ENCODE measurements at regions not wholly inside any gene's neighbourhood (a gene's known extent, or its start where the extent isn't known, plus 50 kb on each side); places are given as distances from the start of the nearest gene placed in this dataset.

DNA sequence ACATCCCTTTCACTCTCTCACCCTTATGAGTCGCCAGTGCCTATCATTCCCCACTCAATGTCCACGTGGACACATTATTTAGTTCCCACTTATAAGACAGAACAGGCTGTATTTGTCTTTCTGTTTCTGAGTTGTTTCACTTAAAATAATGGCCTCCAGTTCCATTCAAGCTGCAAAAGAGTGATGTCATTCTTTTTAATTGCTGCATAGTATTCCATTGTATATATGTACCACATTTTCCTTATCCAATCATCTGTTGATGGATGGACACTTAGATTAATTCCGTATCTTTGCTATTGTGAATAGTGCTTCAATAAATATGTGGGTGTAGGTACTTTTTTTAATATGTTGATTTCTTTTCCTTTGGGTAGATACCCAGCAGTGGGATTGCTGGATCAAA lies 79.1 kb downstream of the ZNF365 start:
- DNase-seq (ENCODE audit: low spot score) = no peak

DNA sequence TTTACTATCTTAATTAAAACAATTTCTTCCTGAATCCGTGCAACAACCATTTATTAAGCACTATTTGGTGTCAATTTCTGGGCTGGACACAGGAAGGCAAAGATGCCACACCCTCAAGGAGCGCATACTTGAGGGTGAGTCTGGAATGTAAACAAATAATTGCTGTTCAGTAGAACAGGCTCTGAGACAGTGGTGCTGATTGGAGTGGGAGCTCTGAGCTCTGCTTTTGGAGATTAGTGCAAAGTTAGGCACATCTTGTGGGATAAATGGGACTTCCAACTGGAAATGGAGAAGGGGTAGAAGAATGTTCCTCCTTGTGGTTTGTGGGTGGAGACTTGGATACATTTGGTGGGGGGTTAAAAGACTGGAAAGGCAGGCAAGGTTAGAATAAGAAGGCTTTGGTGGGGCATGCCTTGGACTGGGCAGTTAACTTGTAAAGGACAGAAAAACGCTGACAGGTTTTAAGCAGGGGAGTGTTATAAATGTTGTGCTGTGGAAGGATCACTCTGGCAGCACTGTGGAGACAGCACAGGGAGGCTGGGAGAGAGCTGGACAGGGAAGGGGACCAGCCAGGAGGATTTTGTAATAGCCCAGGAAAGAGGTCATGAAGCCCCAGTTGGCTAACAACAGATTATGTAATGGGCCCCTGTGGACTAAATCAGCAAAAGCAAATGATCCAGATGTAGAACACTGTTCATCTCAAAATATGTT lies 80.7 kb downstream of the ZNF365 start:
- DNase-seq (ENCODE audit: low spot score) = peak; percentile 20

DNA sequence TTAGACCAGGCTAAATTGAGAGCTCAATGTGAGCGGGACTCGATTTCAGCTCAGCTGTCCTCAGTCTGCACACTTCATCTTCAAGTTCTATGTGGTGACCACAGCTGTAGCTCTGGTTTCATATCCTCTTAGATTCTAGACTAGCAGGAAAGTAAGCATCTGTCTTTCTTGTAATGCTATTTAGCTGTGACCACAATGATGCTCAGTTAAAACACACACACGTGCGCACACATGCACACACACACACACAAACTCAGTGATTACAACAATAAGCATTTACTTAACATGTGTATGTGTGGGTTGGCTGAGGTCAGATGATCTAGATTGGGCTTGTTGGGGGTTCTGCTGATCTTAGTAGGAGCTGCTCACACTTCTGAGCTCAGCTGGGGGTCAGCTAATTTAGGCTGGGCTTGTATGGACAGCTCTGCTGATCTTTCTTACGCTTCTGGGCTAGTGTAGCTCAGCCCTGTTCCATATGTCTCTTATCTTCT lies 82.5 kb downstream of the ZNF365 start:
- no peak for DNase-seq (ENCODE audit: low spot score)

DNA sequence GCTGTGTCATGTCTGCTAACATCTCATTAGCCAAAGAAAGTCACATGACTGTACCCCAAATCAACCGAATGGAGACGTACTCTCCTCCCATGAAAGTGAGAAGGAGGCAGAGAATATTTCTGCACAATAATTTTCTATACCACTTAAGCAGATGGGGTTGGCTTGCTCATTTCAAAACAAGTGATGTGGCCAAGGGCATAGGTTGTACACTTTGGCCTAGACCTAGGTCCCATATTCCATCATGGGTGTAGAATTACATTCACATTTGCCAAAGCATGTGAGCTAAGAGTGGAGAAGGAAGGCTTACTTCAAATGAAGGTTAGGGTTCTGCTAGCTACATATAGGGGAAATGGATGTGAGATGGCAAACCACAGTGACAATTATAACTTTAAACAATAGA lies 83.0 kb downstream of the ZNF365 start:
- no peak for DNase-seq (ENCODE audit: low spot score)

GRCh38 chr10:62457598-62457997 lies 83.4 kb downstream of the ZNF365 start:
- DNase-seq (ENCODE audit: low spot score) = no peak

DNA sequence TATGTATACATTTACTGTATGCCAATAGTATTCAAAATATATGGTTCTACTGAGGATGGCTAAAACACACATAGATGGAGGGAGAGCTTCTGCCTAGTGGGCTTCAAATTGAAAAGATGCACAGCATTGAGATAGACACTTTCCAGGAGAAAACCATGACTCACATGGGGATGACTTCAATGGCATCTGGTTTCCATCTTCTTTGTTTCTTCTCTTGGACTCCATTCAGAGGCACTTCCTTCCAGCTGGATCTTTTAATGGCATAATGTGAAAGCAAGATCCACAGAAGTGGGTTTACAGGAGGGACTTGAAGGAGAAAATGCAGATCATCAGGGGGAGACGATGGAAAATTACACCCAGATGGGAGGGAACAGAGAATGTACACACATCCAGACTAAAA lies 84.9 kb downstream of the ZNF365 start:
- DNase-seq (ENCODE audit: low spot score) = no peak

DNA sequence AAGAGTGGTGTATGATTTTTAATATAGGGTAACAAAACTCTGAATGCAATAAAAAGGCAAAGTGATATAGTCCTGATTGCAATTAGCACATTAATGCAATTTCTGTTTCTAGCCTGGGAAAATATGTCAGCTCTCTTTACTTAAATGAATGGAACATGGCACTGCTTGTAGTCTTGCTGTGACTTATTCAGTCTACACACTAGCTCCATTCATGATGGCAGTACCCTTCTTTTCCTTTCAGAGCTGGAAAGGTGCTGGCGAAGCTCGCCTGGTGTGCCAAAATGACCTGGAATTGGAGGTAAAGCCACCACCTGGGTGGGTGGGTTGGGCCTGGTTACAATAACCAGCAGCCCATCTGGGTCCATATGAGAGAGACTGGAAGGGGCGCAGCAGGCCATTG lies 85.3 kb downstream of the ZNF365 start:
- no peak for DNase-seq (ENCODE audit: low spot score)

GRCh38 chr10:62460393-62460792 lies 86.2 kb downstream of the ZNF365 start:
- no peak for DNase-seq (ENCODE audit: low spot score)

GRCh38 chr10:62461120-62461519 lies 87.0 kb downstream of the ZNF365 start:
- DNase-seq (ENCODE audit: low spot score) = no peak

DNA sequence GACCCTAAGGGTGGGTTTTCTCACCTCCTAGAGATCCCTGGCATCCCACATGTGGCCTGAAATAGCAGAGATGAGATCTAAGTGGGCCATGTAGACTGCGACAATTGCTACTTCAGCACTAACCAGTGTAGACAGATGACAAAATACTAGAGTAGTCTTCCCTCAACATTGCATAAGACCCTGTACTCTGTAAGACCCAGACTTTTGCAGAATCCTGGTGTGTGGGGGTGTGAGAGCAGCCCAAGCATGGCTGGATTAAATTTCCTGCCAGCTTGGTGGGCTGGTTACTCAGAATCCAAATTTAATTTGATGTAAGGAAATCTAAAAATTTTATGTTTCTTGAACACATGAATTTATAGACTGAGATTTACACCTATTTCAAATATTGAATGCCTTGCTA lies 88.3 kb downstream of the ZNF365 start:
- DNase-seq (ENCODE audit: low spot score) = no peak

- no peak for DNase-seq (ENCODE audit: low spot score)
Measured at GRCh38 chr10:62463364-62463763, 89.2 kb downstream of the ZNF365 start.

DNA sequence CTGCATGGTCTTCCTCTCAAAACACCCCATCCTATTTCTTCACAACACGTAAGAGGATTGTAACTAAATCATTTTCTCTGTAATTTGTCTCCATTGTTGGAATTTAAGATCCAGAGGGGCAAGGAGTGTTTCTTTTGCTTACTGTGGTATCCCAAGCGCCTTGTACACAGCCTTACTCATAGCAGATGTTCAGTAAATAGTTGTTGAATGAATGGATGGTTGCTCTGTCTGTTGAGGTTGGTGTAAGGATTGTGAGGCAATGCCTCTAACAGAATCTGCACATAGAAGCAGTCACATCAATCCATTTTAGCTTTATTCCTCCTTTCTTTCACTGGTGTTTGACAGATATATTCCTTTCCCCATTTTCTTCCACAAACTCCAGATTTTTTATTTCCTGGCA lies 90.1 kb downstream of the ZNF365 start:
- no peak for DNase-seq (ENCODE audit: low spot score)

DNA sequence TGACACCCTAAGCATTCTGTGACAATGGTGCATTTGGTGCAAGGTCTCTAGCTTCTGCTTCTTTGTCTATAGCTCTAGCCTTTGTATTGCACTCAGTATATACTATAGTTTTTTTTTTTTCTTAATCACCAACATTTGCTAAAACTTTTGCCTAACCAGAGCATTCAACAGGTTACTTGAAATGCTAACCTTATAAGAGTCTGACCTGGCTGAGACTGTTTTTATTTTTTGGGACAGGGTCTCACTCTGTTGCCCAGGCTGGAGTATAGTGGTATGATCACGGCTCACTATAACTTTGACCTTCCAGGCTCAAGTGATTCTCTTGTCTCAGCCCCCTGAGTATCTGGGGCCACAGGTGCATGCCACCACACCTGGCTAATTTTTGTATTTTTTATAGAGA lies 92.4 kb downstream of the ZNF365 start:
- DNase-seq (ENCODE audit: low spot score) = no peak

- no peak for DNase-seq (ENCODE audit: low spot score)
Measured at GRCh38 chr10:62467527-62467926, 93.4 kb downstream of the ZNF365 start.

DNA sequence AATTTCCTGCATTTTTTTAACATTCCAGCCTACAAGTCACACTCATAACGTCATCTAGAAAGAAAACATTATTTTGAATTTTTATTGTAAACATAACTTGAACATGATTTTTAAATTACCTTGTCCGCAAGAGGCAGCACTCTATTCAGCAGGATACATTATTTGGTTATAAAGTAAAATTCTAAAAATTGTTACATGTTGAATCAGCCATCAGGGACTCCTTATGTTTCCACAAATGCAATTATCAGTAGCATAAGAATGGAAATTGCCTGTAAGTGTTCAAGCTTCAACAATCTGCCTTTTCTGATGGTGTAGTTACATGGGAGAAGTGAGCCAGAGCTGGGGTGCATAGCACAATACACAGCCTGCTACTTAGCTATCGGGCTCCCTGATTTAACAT lies 97.5 kb downstream of the ZNF365 start:
- DNase-seq (ENCODE audit: low spot score) = no peak

- no peak for DNase-seq (ENCODE audit: low spot score)
Measured at GRCh38 chr10:62473241-62473640, 99.1 kb downstream of the ZNF365 start.

- no peak for DNase-seq (ENCODE audit: low spot score)
Measured at GRCh38 chr10:62475551-62475950, 101.4 kb downstream of the ZNF365 start.

GRCh38 chr10:62479523-62479922 lies 105.4 kb downstream of the ZNF365 start:
- no peak for DNase-seq (ENCODE audit: low spot score)

DNA sequence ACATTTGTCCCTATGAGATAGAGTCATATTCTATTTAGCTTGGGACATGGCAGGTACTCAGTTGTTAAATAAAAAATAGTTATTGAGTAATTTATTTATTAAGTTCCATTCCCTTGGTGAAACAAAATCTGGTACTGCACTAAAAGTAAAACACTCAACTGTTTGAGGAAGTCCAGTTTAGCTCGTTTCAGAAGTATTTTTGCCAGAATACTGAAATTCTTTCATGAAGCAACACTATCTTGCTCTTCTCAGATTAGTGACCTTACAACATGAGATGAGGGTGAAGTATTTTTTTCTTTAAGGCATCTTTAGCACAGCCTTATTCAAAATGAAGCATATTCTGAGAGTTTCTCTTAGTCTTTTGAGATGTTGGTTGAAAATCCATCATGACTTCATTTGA lies 106.0 kb downstream of the ZNF365 start:
- DNase-seq (ENCODE audit: low spot score) = no peak

- DNase-seq (ENCODE audit: low spot score) = no peak
Measured at GRCh38 chr10:62482581-62482980, 108.4 kb downstream of the ZNF365 start.

- DNase-seq (ENCODE audit: low spot score) = no peak
Measured at GRCh38 chr10:62491597-62491996, 117.4 kb downstream of the ZNF365 start.

DNA sequence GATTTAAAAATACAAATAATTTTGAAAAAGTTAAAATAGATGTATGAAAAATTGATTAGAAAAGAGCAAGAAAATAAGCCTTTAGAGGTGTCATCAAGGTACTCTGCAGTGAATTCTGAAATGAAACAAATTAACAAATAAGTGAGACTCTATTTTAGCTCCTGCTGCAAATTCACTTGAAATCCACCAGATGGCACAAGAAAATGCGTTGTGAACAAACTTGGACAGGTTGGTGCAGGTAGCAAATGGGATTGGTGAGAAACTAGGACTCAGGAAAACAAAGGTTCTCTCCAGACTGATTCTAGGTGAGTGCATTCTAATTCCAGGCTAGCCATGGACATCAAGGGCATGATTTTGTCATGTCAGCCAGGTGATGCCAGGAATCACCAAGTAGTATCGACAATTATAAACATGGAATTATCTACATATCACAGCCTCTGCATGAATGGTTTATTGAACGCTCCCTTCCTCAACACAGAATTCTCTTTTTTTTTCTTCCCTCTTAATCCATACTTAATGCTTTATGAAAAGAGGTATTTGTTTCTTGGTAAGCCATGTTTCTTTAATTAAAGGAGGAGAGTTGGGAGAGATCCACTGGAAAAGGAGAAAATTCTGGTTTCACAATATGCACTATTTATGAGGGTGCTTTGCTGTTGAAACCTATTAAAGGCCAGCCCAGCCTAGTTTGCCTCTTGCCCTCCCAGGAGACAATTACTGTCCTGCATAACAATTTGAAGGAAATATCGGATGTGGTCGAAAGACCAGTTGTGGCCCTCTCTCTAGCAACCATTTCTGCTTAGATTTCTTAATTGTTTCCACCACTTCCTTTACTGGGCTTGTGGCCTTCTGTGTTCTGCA lies 118.1 kb downstream of the ZNF365 start:
- peak; percentile 47 for DNase-seq (ENCODE audit: low spot score)

GRCh38 chr10:62492870-62493180 lies 118.7 kb downstream of the ZNF365 start:
- no peak for DNase-seq (ENCODE audit: low spot score)

GRCh38 chr10:62496925-62497324 lies 122.8 kb downstream of the ZNF365 start:
- no peak for DNase-seq (ENCODE audit: low spot score)

Data from iPS-NIHi11 (cell line).